GM19324 (cell line): ENCODE measurements at regions not wholly inside any gene's neighbourhood (a gene's known extent, or its start where the extent isn't known, plus 50 kb on each side); places are given as distances from the start of the nearest gene placed in this dataset.
A peak's percentile ranks its signal among the peaks of the same experiment; 100 is the strongest.

Source experiments
- ATAC-seq: cut with Tn5 transposase; IDR thresholded peaks from one replicate; pipeline ENCODE4 v1.9.1; 2021; ENCODE audit warnings: mild to moderate bottlenecking, moderate library complexity; ENCODE audit not compliant: unreplicated experiment, low FRiP score

DNA sequence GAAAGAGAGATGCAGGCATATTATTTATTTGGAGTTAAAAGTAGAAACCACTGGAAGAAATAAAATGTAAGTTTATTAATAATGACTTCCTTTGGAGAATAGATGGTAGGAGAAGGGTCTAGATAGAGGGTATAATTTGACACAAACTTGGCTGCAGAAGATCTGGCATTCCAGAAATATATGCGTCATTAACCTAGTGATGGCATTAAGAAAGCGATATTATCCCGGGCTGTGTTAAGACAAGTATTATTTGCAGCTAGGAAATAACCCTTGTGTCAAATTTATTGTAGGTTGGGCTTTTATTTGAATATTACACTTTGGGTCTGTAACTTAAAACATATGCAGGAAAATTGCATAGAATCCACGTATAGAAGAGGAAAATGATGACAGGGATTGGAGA, 389.5 kb downstream of the MTX2 start:
- ATAC-seq = no peak

DNA sequence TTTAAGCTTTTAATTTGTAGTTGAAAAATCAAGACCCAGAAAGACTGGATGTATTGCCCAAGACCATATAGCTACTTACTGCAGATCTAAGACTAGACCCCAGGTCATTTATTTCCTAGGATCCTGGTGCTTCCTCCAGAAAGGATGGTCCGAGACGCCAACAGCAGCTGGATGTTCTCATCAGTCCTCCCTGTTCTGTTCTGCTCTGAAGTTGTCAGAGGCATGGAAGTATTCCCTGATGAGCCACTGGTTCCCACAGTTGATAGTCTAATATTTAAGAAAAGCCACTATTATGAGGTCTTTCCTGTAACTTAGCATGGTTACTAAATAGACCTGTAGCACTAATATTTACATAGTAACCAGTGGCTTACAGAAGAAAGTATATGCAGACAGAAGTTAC, 393.5 kb downstream of the MTX2 start:
- ATAC-seq = no peak

DNA sequence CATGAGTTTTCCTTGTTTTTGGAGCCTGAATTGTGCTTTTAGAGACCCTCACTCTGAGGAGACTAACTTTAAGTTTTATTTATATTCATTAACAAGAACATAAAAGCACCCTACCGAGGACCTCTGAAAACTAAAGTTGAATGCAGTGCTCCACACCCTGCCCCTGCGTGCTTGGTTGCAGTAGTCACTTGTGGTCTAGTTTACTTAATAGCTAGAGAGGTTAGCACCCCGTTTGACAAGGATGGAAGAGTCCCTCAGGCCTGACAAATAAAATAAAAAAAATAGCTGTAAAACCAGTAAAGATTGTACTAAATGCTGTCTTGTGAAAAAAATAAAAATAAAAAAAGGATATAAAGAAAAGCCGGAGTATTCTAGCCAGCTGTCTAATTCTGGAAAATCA, 395.2 kb downstream of the MTX2 start:
- no peak for ATAC-seq

DNA sequence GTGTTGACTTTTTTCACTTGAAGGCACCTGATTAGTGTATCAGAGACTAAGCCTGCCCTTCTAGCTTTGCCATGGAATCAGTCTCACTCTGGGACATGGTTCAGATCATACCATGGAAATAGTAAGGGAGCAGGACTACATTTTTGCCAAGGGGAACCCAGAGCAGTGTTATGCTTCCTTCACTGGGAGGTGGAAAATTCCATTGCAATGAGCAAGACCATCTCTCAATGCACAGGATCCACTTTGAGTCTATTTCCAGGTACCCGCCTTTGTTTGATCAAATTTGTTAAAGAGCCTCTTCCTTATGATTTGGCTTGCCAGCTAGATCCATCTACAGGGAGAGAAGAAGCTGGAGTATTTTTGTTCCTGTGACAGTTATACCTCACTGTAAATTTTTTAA, 395.8 kb downstream of the MTX2 start:
- no peak for ATAC-seq

DNA sequence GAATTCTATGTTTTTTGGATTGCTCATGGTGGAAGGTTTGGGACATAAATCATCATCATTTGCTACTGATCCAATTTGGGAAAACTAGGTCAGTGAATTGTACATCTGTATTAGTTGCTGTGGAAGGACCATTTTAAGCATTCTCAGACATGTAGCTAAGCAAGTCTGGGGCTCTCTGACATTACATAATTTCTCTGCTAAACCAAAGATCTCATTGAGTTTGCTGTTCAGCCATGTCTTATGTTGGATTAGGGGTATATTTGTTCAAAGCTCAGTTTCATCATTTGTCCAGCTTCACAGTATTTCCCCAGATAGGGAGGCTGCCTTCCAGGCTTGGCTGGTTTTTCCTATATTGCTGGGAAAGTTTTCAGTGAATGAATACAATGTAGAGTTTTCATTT, 399.7 kb downstream of the MTX2 start:
- ATAC-seq = no peak

DNA sequence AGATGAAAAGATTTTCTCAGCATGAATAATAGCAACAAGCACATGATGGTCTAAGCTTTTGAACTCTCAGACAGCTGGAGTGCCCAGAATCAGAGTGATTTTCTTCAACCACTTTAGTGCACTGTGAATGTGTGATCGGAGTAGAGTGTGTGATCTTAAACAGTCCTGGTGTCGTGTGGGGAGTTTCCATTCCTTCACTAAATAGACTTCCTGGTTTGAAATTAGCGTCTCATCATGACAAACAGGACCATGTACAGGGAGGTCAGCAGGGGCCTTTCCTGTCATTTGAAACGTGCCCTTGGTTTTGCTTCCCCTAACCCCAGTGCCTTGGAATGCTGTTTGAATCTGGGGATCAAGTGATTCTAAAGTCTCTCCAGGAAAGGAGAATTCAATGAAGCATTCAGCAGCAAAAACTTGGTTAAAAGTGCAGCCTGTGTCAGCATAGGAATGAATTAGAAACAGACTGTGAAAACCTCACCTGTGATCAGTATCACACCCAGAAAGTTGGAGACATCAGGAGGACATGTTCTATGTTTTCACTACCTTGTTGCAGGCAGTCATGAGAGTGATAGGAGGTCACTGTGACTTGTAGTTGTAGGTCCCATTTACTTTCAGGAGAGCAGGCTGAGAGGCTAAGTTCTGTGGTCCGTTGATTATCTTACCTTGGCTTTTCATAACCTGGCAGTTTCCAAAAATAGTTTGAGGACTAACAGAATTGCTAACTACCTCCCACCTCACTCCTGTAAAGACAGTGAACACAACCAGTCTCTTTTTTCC, 400.3 kb downstream of the MTX2 start:
- peak; percentile 56 for ATAC-seq

DNA sequence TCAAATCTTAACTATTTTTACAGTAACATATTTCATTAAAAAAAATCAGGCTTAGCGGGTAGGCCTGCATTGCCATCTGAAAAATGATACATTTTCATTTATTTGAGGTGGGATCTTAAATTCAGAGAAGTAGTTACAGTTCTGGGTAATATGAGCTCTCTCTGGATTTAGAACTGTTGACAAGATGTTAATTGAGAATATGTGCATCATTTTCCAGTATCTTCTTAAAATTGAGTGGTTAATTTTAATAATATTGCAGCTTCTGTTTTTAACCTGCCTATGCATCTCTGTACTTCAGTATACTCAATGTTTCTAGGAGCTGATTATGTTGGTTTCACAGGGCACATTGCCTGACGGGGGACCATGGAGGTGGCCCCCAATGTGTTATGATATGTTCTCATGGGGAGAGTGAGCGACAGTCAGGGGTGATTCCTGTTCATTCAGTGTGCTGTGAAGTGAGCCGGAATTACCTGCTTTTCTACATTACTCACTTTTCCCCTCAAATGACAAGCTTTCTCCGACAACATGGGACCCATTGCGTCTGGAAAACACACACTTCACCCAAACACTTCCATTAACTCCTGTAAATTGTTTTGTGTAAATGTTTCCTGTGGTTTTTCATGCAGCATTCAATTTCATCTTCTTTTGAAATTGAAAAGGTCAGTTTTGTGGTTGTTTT, 406.2 kb downstream of the MTX2 start:
- no peak for ATAC-seq

DNA sequence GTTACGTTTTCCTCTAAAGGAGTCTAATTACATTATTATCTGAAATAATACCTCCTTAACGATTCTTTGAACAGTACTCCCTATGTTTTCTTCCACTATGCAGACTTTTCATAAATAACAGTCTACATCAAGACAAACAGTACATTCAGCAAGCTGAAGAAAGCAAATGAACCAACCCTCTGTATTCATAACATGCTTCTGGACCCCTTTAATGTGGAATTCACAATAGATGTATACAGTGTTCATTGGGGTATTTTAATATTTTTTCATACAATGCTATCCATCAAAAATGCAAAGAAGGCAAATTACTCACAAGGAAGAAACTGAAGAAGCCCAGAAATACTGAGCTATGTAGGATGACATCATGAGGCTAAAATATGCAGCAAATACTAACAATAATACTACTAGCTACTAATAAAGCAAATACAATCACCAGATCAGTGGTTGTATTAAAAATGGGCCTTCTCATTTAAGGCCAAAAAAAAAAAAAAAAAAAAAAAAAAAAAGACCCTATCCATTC, 408.6 kb downstream of the MTX2 start:
- ATAC-seq = no peak

DNA sequence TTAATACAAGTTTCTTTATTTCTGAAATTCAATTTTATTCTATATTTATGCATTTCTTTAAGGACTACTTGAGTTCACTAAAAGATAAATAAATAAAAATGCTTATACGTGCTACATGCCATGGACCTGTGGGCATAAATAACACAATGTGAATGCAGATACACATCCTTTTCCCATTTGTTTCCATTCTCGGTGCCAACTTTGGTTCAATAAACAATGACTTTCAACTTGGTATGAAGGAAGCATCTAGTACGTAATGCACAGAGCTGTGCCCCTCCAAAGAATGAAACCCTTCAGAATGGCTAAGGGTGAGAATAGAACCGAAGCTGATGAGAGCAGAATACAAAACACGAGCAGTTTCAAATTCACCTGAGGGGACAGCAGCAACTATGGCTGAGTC, 409.3 kb downstream of the MTX2 start:
- no peak for ATAC-seq

DNA sequence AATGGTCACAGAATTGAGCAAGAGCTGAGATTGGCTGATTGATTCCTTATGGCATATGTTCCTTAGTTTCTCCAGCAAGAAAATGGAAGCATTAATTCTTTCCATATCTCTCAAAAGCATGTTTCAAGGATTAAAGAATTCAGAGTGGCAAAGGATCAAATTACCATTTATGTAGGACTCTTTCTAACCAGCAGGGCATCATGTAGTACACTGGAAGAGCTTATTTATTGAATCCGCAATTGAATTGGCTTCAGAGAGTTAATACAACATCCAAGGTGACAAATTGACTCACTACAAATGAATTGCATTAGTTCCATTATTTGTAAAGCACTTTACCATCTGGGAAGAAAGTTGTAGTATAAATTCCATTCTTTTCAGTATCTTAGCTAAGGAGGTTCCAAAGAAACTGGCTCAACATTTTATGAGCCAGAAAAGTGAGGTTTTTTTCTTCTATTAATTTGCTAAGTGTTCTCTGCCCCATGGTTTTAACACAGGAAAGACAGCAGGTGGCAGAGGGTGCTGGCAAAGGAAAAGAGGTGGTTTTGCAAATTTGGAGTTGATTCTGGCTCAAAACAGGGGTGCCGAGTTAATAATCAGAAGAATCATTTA, 409.9 kb downstream of the MTX2 start:
- no peak for ATAC-seq

DNA sequence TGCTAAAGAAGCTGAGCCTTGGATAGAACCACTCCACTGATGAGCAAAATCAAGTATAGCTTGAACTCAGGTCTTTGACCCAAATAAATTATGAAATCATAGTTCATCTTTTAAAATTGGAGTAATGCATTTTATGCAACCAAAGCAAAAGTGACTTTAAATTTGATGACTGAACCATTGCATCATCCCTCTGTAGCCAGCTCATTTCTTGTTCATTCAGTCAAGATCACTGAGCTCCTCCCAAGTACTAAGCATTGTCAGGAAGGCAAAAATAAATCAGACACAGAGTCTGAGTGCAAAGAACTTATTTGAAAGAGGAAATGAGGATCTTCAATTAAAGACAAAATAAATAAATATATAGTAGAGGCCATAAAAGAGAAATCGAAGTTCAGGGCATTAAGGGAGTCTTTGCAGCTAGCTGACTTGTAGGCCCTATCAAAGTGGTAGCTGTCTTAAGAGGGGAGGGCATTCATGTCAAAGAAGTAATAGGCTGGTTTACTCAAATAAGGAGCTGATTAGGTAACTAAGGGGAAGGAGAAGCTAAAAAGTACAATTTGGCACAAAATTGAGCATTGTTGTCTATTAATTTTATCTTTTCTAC, 411.8 kb downstream of the MTX2 start:
- no peak for ATAC-seq

DNA sequence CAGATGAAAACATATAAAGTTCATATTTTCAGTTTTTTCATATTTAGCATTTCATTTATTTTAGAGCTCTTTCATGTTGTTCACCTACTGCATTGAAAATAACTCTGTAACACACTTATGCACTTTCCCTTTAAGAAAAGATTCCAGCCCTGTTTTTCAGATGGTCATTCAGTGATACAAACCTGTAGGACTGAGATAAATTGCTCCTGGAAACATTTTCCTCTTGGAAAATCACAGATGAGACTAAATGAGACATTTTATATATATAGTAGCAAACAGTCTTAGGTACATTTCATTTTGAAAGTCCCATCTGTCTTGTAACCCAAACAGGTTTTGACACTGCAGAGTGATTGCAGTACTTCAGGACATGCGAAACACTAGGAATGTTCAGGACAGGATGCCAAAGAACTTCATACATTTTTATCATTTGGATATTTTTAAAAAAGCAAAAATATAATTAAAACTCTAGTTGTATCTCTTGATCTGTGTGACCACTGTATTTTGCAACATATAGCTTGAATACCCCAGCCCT, 412.4 kb downstream of the MTX2 start:
- no peak for ATAC-seq

DNA sequence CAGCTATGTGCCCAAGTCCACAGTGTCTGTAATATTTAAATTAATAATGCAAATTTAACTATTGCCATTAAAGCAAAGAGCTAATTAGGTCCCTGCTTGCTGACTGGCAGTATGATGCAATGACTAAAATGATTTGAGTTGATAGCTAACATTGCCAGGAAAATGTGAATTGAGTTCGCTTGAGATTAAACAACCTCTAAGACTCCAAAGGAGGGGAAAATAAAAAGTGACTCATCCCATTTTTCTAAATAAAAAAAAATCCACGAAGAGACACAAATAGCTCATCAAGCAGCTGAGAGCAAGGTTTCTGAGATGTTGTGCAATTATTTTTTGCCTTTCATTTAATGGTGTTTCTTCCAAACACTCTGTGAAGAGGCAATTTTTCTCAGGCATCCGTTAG, 413.0 kb downstream of the MTX2 start:
- ATAC-seq = no peak

DNA sequence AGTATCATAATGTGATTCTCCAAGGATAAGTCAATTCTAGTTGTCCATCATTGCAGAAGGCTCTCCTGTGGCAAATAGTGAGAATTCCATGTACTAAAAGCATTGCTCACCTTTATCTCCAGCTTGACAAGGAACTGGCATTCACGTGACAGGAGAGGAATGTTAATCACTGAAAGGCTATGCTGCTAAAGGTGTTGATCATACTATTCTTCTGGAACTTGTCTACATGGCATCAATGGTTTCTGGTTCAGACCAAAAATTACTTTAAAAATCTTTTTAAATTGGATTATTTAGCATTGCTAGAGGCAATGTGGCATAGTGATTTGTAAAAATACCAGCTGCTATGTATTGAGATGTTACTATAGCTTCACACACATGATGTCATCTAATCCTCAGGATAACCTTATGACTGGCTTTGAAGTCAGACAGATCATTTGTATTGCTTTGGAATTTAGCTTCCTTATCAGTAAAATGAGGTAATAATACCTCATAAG, 414.4 kb downstream of the MTX2 start:
- no peak for ATAC-seq

DNA sequence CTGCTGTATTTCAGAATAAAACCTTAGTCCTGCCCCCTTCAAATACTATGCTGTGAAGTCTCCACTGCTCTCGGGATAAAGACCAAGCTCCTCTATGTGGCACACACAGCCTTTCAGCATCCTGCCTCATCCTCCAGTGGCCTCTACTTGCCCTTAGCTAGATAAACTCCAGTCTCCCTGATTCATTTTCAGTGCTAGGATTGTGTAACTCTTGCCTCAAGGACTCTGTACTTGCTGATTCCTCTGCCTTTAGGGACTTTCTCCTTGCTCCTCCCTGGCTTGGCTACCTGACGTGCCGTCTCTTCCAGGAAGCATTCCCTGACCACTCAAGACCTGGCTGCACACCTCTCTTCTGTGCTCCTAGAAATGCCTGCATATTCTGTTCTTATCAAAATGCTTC, 416.7 kb downstream of the MTX2 start:
- ATAC-seq = no peak

DNA sequence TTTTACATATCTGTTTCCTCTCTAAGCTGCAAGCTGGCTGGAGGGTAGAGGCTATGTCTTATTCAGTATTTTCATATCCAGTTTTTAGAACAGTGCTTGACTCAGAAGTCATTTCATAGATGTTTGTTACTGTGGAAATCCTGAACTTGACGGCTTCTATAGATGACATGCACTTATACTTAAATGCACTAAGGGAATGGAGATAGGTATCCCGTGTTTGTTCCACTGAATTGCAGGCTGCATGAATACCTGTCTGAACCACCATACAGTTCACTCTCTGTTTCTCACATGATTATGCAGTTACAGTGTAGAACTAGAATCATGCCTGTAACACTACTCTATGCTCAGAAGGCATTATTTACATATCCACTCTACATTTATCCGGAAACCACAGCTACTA, 417.1 kb downstream of the MTX2 start:
- ATAC-seq = no peak

DNA sequence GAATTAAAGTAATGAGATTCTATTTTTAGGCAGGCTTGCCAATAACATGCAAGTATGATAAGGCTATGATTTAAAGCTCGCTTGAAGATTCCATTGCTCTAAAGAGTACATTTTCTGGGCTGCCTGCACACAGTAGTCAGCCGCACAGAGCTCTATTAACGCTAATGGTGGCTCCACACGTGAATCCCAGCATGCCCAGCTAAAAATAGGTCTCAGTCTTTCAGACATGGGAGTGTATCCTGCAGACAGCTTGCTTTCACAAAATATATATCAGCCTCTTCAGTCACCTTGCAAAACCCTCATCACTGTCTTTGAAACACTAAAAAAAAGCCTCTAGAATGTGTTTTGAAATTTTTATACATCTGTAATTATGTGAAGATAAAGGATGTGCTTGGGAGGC, 418.1 kb downstream of the MTX2 start:
- no peak for ATAC-seq

DNA sequence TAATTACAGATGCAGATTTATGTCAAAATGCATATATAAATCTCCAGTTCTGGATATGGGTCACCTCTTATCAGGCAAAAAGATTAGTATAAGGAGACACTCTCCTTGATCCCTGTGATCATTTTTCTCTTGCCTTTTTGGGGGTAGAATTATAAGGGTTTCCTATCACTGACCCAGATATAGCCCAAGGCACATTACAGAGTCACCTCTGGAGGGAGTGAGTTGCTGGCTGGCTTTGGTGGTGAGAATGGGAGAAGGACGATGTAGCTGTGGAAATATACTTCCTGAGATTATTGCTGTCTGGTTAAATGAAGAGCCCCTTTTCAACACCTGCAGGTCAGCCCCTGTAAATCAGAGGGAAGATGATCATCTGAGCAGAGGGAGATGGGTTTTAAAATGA, 418.7 kb downstream of the MTX2 start:
- no peak for ATAC-seq

DNA sequence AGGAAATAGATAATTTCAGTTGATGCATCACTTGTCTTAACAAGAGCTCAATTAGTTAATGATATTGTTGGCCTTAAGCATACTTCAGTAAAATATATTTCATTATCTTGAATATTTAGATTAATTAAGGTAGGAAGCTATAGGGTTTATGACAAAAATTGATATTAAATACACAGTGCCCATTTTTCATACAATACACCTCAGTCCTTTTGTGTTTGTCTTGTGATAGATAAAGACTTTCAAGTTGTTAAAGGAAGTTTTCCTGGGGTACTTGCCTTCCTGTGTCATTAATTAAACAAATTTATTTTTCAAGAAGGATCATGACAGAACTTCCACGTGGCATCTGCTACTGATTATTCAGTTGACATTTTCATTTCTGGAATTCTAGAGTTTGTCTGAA, 420.5 kb downstream of the MTX2 start:
- ATAC-seq = no peak

DNA sequence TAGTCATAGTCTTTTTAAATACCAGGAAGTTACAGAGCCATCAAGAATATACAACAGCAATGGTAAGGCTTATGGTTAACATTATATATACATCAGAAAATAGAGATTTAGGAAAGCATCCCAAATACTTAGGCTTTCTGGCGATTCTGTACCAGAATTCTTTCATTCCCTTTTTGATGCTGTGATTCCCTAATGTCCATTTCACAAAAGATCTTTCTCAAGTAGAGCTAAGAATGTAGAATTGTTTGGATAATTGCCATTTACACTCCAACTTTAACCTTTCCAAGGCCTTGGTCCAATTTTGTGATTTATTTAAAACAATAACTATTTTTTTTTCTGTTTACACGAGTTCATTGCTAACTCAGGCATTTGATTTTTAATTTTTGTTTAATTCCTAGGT, 422.2 kb downstream of the MTX2 start:
- no peak for ATAC-seq

DNA sequence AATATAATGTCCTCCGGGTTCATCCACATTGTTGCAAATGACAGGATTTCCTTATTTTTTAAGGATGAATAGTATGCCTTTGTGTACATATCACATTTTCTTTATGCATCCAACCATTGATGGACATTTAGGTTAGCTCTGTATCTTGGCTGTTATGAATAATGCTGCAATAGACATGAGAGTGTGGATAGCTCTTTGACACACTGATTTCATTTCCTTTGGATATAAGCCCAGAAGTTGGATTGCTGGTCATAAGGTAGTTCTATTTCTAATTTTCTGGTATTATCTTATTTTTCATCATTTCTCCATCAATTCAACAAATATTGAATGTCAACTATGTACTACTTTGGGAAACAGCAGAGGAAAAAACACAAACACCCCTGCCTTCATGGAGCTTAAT, 423.3 kb downstream of the MTX2 start:
- ATAC-seq = no peak
